ENCODE measurements at regions not wholly inside any gene's neighbourhood (a gene's known extent, or its start where the extent isn't known, plus 50 kb on each side); places are given as distances from the start of the nearest gene placed in this dataset.

GRCh38 chr12:54127538-54128259 is 61.1 kb downstream of the SMUG1 start:
- Histone ChIP-seq H3K23ac (ENCODE audit: low read depth, low read length, poor library complexity) (no peak overlapping the region), H4K8ac (ENCODE audit: low read depth, low read length) (no peak overlapping the region), H3K4me3 (ENCODE audit: low read length in 2 of 2) (no peak overlapping the region), H3K9me3 (replicated peaks in 1 of 2; ENCODE audit: control insufficient read depth in 2 of 2, insufficient read depth in 1 of 2, low read depth in 1 of 2, low read length in 2 of 2) (peaks cover 0 to 3% of the 10 kb centered on the region in 2 donors), H3K79me1 (ENCODE audit: low read depth, low read length) (no peaks in the 10 kb centered on the region), H3K14ac (ENCODE audit: low read length) (no peak overlapping the region), H3K4ac (ENCODE audit: low read length) (no peak overlapping the region), H3K18ac (ENCODE audit: low read length) (no peak overlapping the region), H4K91ac (ENCODE audit: low read depth, low read length, poor library complexity) (no peak overlapping the region), H3K4me2 (ENCODE audit: insufficient read depth, low read length, poor library complexity, severe bottlenecking) (no peak overlapping the region), H3K4me1 (ENCODE audit: control insufficient read depth in 2 of 2, insufficient read depth in 1 of 2, low read depth in 1 of 2, low read length in 2 of 2) (peaks cover 0 to 22% of the 10 kb centered on the region in 2 donors), H2BK120ac (ENCODE audit: low read depth, low read length) (no peak overlapping the region), H2BK12ac (ENCODE audit: low read length) (peak overlapping the region; percentile 18), H2AFZ (ENCODE audit: low read length) (no peak overlapping the region), H2AK5ac (ENCODE audit: low read depth, low read length) (peak overlapping the region; percentile 94), H2BK5ac (ENCODE audit: low read length) (no peak overlapping the region), H3K27ac (replicated peaks; ENCODE audit: low read length) (no peak overlapping the region), H3K36me3 (replicated peaks in 1 of 2; ENCODE audit: control insufficient read depth in 2 of 2, insufficient read depth in 2 of 2, low read length in 2 of 2) (no peaks in the 10 kb centered on the region), H3K9ac (ENCODE audit: low read depth, low read length, poor library complexity) (no peak overlapping the region), H2BK15ac (ENCODE audit: low read length) (peak overlapping the region; percentile 61), H3K27me3 (ENCODE audit: control insufficient read depth in 3 of 3, insufficient read depth in 3 of 3, low read depth in 1 of 3, low read length in 3 of 3) (peaks cover 20 to 92% (median 47%) of the 10 kb centered on the region in 3 experiments)
- no CpG with 5 or more reads among the region's 19 CpGs for WGBS, 2 donors (ENCODE audit: extremely low coverage in 2 of 2, insufficient read length in 2 of 2, insufficient replicate concordance in 1 of 2)
- DNase-seq (ENCODE audit: low spot score), result no peak

- H3K9me3 ChIP-seq (replicated peaks in 1 of 2; ENCODE audit: control insufficient read depth in 2 of 2, insufficient read depth in 1 of 2, low read depth in 1 of 2, low read length in 2 of 2), result peaks cover 0 to 3% of the 10 kb centered on the region in 2 donors
- no peak overlapping the region for H3K27ac ChIP-seq (replicated peaks; ENCODE audit: low read length)
- H2BK5ac ChIP-seq (ENCODE audit: low read length), result no peak overlapping the region
- H3K23ac ChIP-seq (ENCODE audit: low read depth, low read length, poor library complexity), result no peak overlapping the region
- H4K91ac ChIP-seq (ENCODE audit: low read depth, low read length, poor library complexity), result no peak overlapping the region
- no peaks in the 10 kb centered on the region for H3K79me1 ChIP-seq (ENCODE audit: low read depth, low read length)
- H3K9ac ChIP-seq (ENCODE audit: low read depth, low read length, poor library complexity), result no peak overlapping the region
- H3K4me2 ChIP-seq (ENCODE audit: insufficient read depth, low read length, poor library complexity, severe bottlenecking), result no peak overlapping the region
- H3K4me1 ChIP-seq (ENCODE audit: control insufficient read depth in 2 of 2, insufficient read depth in 1 of 2, low read depth in 1 of 2, low read length in 2 of 2), result peaks cover 0 to 28% of the 10 kb centered on the region in 2 donors
- H3K18ac ChIP-seq (ENCODE audit: low read length), result no peak overlapping the region
- no peak overlapping the region for H4K8ac ChIP-seq (ENCODE audit: low read depth, low read length)
- H3K36me3 ChIP-seq (replicated peaks in 1 of 2; ENCODE audit: control insufficient read depth in 2 of 2, insufficient read depth in 2 of 2, low read length in 2 of 2), result no peaks in the 10 kb centered on the region
- peaks cover 20 to 95% (median 44%) of the 10 kb centered on the region in 3 experiments for H3K27me3 ChIP-seq (ENCODE audit: control insufficient read depth in 3 of 3, insufficient read depth in 3 of 3, low read depth in 1 of 3, low read length in 3 of 3)
- no peak overlapping the region for H3K14ac ChIP-seq (ENCODE audit: low read length)
- no peak overlapping the region for H2BK12ac ChIP-seq (ENCODE audit: low read length)
- no peak overlapping the region for H2BK120ac ChIP-seq (ENCODE audit: low read depth, low read length)
- H2BK15ac ChIP-seq (ENCODE audit: low read length), result no peak overlapping the region
- no peak overlapping the region for H3K4me3 ChIP-seq (ENCODE audit: low read length in 2 of 2)
- WGBS, 2 donors (ENCODE audit: extremely low coverage in 2 of 2, insufficient read length in 2 of 2, insufficient replicate concordance in 1 of 2), result no CpG with 5 or more reads among the region's 3 CpGs
- no peak for DNase-seq (ENCODE audit: low spot score)
- H2AK5ac ChIP-seq (ENCODE audit: low read depth, low read length), result no peak overlapping the region
- no peak overlapping the region for H3K4ac ChIP-seq (ENCODE audit: low read length)
- H2AFZ ChIP-seq (ENCODE audit: low read length), result no peak overlapping the region
Observed at GRCh38 chr12:54128416-54128815, 60.4 kb downstream of the SMUG1 start.

- Histone ChIP-seq H3K4ac (ENCODE audit: low read length) (no peak overlapping the region), H3K4me1 (ENCODE audit: control insufficient read depth in 2 of 2, insufficient read depth in 1 of 2, low read depth in 1 of 2, low read length in 2 of 2) (peaks cover 0 to 35% of the 10 kb centered on the region in 2 donors)
- no peak for DNase-seq (ENCODE audit: low spot score)
Observed at GRCh38 chr12:54129028-54129903, 59.5 kb downstream of the SMUG1 start.

More at GRCh38 chr12:54129028-54129903, 59.5 kb downstream of the SMUG1 start:
- Histone ChIP-seq H3K4me3 (ENCODE audit: low read length in 2 of 2) (no peak overlapping the region), H2BK15ac (ENCODE audit: low read length) (peak overlapping the region; percentile 39), H3K18ac (ENCODE audit: low read length) (peak overlapping the region; percentile 90), H2AFZ (ENCODE audit: low read length) (no peak overlapping the region), H3K9me3 (replicated peaks in 1 of 2; ENCODE audit: control insufficient read depth in 2 of 2, insufficient read depth in 1 of 2, low read depth in 1 of 2, low read length in 2 of 2) (peaks cover 0 to 3% of the 10 kb centered on the region in 2 donors), H3K9ac (ENCODE audit: low read depth, low read length, poor library complexity) (no peak overlapping the region), H4K8ac (ENCODE audit: low read depth, low read length) (no peak overlapping the region), H3K36me3 (replicated peaks in 1 of 2; ENCODE audit: control insufficient read depth in 2 of 2, insufficient read depth in 2 of 2, low read length in 2 of 2) (no peaks in the 10 kb centered on the region), H3K27me3 (ENCODE audit: control insufficient read depth in 3 of 3, insufficient read depth in 3 of 3, low read depth in 1 of 3, low read length in 3 of 3) (peaks cover 20 to 98% (median 38%) of the 10 kb centered on the region in 3 experiments), H3K14ac (ENCODE audit: low read length) (peak overlapping the region; percentile 47), H2BK5ac (ENCODE audit: low read length) (peak overlapping the region; percentile 79), H4K91ac (ENCODE audit: low read depth, low read length, poor library complexity) (no peak overlapping the region), H3K23ac (ENCODE audit: low read depth, low read length, poor library complexity) (no peak overlapping the region), H3K79me1 (ENCODE audit: low read depth, low read length) (no peaks in the 10 kb centered on the region), H3K27ac (replicated peaks; ENCODE audit: low read length) (no peak overlapping the region), H2BK120ac (ENCODE audit: low read depth, low read length) (no peak overlapping the region), H2BK12ac (ENCODE audit: low read length) (peak overlapping the region; percentile 86), H2AK5ac (ENCODE audit: low read depth, low read length) (peak overlapping the region; percentile 78), H3K4me2 (ENCODE audit: insufficient read depth, low read length, poor library complexity, severe bottlenecking) (no peak overlapping the region)
- WGBS, 2 donors (ENCODE audit: extremely low coverage in 2 of 2, insufficient read length in 2 of 2, insufficient replicate concordance in 1 of 2), result 100% methylated on average over 1 of the region's 20 CpGs; no CpG with 5 or more reads in 1 of the 2 donors

Measured in neuronal stem cell (in vitro differentiated cells).